ENCODE measurements at regions not wholly inside any gene's neighbourhood (a gene's known extent, or its start where the extent isn't known, plus 50 kb on each side); places are given as distances from the start of the nearest gene placed in this dataset.

DNA sequence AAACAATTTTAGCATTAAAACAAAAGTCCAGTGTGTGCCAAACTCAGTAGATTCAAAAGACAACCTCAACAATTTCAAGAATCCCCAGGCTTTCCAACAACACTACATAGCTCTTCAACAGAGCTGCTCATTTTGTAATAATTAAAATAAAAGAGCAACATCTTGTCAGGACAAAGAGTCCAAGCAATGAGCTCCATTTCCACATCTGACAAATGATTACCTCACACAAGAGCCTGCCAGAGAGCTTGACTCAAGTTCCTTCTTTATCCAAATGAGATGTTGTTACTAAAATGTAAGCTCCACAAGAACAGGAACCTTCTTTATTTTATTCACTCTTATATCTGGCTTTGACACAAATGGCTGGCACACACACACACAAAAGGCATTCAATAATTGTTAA, 449.8 kb downstream of the HACE1 start:
- TF ChIP-seq, protein P1, sequence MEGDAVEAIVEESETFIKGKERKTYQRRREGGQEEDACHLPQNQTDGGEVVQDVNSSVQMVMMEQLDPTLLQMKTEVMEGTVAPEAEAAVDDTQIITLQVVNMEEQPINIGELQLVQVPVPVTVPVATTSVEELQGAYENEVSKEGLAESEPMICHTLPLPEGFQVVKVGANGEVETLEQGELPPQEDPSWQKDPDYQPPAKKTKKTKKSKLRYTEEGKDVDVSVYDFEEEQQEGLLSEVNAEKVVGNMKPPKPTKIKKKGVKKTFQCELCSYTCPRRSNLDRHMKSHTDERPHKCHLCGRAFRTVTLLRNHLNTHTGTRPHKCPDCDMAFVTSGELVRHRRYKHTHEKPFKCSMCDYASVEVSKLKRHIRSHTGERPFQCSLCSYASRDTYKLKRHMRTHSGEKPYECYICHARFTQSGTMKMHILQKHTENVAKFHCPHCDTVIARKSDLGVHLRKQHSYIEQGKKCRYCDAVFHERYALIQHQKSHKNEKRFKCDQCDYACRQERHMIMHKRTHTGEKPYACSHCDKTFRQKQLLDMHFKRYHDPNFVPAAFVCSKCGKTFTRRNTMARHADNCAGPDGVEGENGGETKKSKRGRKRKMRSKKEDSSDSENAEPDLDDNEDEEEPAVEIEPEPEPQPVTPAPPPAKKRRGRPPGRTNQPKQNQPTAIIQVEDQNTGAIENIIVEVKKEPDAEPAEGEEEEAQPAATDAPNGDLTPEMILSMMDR (IDR thresholded peaks at IDR 0.05 in 2 of 3, conservative IDR thresholded peaks at IDR 0.05 in 1 of 3; ENCODE audit: control insufficient read depth in 2 of 3, extremely low read depth in 1 of 3, insufficient read depth in 1 of 3, low read depth in 3 of 3, low read length in 3 of 3), result no peak
- no peak for TF ChIP-seq EZH2 (IDR thresholded peaks at IDR 0.05; ENCODE audit: borderline replicate concordance, control insufficient read depth, low read depth, low read length)
- TF ChIP-seq TAF1 (IDR thresholded peaks at IDR 0.05; ENCODE audit: borderline replicate concordance, low read depth, low read length), result no peak
- no peak for TF ChIP-seq SMAD1 (IDR thresholded peaks at IDR 0.05; ENCODE audit: low read depth, partially characterized antibody)
- TF ChIP-seq MXI1 (IDR thresholded peaks at IDR 0.05; ENCODE audit: low read depth, low read length), result no peak
- TF ChIP-seq MTA3 (IDR thresholded peaks at IDR 0.05; ENCODE audit: borderline replicate concordance, low read length), result no peak
